ENCODE measurements at regions not wholly inside any gene's neighbourhood (a gene's known extent, or its start where the extent isn't known, plus 50 kb on each side); places are given as distances from the start of the nearest gene placed in this dataset.

DNA sequence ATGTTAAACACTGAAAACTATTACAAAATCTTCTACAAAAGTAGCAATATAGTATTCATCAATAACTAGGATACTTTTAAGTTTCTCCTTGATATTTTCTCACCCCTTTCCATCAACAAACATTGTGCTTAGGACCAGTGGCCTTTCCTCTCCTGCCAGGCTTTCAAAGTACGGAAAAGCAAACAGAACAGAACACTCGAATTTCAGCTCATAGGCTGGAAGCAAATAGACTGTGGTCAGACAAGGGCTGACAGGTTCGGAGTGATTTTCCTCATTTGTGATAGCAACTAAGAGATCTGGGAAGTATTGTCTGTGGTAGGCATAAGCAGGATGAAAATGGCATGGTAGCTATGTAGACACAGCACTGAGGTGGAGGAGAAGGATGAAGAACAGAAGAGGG is 68.6 kb upstream of the SORBS2 start:
- Histone ChIP-seq H3K27ac (no peak overlapping the region), H3K36me3 (no peaks in the 10 kb centered on the region), H3K27me3 (no peaks in the 10 kb centered on the region), H3K4me1 (ENCODE audit: insufficient read depth) (no peaks in the 10 kb centered on the region), H3K9me3 (no peaks in the 10 kb centered on the region), H3K4me3 (no peak overlapping the region)
- no peak for DNase-seq
- WGBS, 3 donors, result 69 to 73% (median 69%) methylated on average over 3 of the region's 3 CpGs
- intact Hi-C loops (cut with DNase I), result no loop called here
- no peak for TF ChIP-seq EP300 (IDR thresholded peaks at IDR 0.05)

DNA sequence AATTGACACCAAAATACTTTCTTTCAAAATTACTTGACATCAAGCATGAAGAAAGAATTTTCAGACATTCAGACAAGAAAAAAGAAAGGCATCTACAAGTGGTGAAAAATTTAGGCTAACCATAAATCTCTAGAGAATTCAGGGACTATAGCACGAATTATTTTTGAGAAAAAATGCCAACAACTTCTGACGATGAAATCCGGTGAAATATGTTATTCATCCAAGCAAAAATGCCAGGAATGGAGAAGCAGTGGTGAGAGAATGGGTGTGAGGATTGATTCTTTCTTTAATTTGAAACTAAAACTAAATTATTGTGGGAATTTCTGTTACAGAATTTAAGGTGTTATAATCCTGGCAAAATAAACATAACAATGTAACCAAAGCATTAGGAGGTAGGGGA is 69.4 kb upstream of the SORBS2 start:
- Histone ChIP-seq H3K27me3 (no peaks in the 10 kb centered on the region), H3K27ac (no peak overlapping the region), H3K4me1 (ENCODE audit: insufficient read depth) (no peaks in the 10 kb centered on the region), H3K36me3 (no peaks in the 10 kb centered on the region), H3K4me3 (no peak overlapping the region), H3K9me3 (no peaks in the 10 kb centered on the region)
- intact Hi-C loops (cut with DNase I), result no loop called here
- 31 to 57% (median 44%) methylated on average over 3 of the region's 3 CpGs for WGBS, 3 donors
- DNase-seq, result no peak
- TF ChIP-seq, protein P1, sequence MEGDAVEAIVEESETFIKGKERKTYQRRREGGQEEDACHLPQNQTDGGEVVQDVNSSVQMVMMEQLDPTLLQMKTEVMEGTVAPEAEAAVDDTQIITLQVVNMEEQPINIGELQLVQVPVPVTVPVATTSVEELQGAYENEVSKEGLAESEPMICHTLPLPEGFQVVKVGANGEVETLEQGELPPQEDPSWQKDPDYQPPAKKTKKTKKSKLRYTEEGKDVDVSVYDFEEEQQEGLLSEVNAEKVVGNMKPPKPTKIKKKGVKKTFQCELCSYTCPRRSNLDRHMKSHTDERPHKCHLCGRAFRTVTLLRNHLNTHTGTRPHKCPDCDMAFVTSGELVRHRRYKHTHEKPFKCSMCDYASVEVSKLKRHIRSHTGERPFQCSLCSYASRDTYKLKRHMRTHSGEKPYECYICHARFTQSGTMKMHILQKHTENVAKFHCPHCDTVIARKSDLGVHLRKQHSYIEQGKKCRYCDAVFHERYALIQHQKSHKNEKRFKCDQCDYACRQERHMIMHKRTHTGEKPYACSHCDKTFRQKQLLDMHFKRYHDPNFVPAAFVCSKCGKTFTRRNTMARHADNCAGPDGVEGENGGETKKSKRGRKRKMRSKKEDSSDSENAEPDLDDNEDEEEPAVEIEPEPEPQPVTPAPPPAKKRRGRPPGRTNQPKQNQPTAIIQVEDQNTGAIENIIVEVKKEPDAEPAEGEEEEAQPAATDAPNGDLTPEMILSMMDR (IDR thresholded peaks at IDR 0.05), result no peak
- TF ChIP-seq POLR2A (IDR thresholded peaks at IDR 0.05) (no peak), EP300 (IDR thresholded peaks at IDR 0.05) (no peak)

DNA sequence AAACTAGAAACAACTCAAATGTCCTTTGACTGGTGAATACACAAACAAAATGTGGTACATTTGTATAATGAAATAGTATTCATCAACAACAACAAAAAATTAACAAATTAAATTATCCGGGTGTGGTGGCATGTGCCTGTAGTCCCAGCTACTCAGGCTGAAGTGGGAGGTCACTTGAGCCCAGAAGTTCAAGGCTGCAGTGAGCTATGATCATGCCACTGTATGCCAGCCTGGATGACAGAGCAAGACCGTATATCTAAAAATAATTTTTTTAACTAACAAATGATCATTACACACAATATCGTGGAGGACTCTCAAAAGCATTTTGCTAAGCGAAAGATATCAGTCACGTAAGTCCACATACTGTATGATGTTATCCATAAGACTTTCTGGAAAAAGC is 71.6 kb upstream of the SORBS2 start:
- no peak for TF ChIP-seq POLR2A (IDR thresholded peaks at IDR 0.05)
- TF ChIP-seq EP300 (IDR thresholded peaks at IDR 0.05), result no peak
- TF ChIP-seq, protein P1 (IDR thresholded peaks at IDR 0.05), result no peak
- Histone ChIP-seq H3K9me3 (no peaks in the 10 kb centered on the region), H3K4me3 (no peak overlapping the region), H3K36me3 (no peaks in the 10 kb centered on the region), H3K27me3 (no peaks in the 10 kb centered on the region), H3K27ac (no peak overlapping the region), H3K4me1 (ENCODE audit: insufficient read depth) (no peaks in the 10 kb centered on the region)
- intact Hi-C loops (cut with DNase I), result no loop called here
- WGBS, 3 donors, result 91 to 95% (median 92%) methylated on average over 5 of the region's 5 CpGs
- no peak for DNase-seq

DNA sequence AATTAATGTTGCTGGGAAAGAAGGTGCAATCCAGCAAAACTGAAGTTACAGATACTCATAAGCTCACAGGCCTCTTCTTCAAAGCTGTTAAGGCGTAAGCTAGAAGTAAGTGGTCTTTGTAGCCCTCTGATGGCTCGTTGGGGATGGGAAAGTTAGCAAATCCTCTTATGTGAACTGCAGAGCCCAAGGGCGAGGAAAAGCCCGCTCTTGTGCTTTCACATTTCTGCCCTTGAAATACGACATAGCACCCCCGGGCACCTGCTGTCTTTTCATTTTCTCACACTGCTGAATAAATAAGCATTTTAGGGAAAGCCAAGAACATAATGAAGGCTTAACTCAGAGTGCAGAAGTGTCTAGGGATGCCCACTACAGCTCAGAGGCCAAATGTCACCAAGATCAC is 73.1 kb upstream of the SORBS2 start:
- intact Hi-C loops (cut with DNase I), result no loop called here
- DNase-seq, result no peak
- H3K4me1 ChIP-seq (ENCODE audit: insufficient read depth), result no peaks in the 10 kb centered on the region
- H3K4me3 ChIP-seq, result no peak overlapping the region
- 81 to 90% (median 82%) methylated on average over 6 of the region's 6 CpGs for WGBS, 3 donors
- H3K27ac ChIP-seq, result no peak overlapping the region
- TF ChIP-seq, protein P1 (IDR thresholded peaks at IDR 0.05), result no peak
- TF ChIP-seq POLR2A (IDR thresholded peaks at IDR 0.05) (no peak), EP300 (IDR thresholded peaks at IDR 0.05) (no peak)
- no peaks in the 10 kb centered on the region for H3K9me3 ChIP-seq
- no peaks in the 10 kb centered on the region for H3K27me3 ChIP-seq
- no peaks in the 10 kb centered on the region for H3K36me3 ChIP-seq

DNA sequence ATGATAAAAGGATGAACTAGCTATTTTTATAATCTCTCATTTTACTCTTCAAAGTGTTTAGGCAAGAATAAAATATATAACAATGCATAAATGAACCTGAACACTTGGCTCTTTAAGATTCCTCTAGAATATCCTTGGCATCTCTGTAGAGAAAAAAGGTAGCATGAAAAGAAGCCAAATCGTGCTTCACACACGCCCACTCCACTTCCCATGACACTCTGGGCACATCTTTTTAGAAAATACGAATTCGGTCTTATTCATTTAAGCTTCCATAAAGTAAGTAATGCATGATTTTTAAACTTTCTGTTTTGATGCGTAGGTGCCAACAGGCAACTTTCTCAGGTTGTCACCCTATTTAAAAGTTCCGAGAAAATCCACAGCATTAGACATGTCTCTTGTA is 73.6 kb upstream of the SORBS2 start:
- Histone ChIP-seq H3K27ac (no peak overlapping the region), H3K36me3 (no peaks in the 10 kb centered on the region), H3K4me3 (no peak overlapping the region), H3K4me1 (ENCODE audit: insufficient read depth) (no peaks in the 10 kb centered on the region), H3K9me3 (no peaks in the 10 kb centered on the region), H3K27me3 (no peaks in the 10 kb centered on the region)
- TF ChIP-seq POLR2A (IDR thresholded peaks at IDR 0.05) (no peak), EP300 (IDR thresholded peaks at IDR 0.05) (no peak)
- TF ChIP-seq, protein P1 (IDR thresholded peaks at IDR 0.05), result no peak
- intact Hi-C loops (cut with DNase I), result no loop called here
- DNase-seq, result no peak
- WGBS, 3 donors, result 88 to 90% (median 89%) methylated on average over 6 of the region's 6 CpGs

Data from ovary (tissue), 7 donors.